ENCODE measurements at regions not wholly inside any gene's neighbourhood (a gene's known extent, or its start where the extent isn't known, plus 50 kb on each side); places are given as distances from the start of the nearest gene placed in this dataset.

GRCh38 chr3:189566550-189567130 lies 64.5 kb upstream of the TP63 start:
- no peak overlapping the region for H3K27ac ChIP-seq (ENCODE audit: low read depth)
- H3K4me3 ChIP-seq, result no peak overlapping the region
- ATAC-seq, result no peak
- no peaks in the 10 kb centered on the region for H3K9me3 Mint-ChIP-seq
- peaks cover 6% of the 10 kb centered on the region; the same call in 2 of the 3 replicates for H3K4me1 Mint-ChIP-seq
- H3K27ac Mint-ChIP-seq, result no peak overlapping the region
- H2AFZ ChIP-seq, result no peak overlapping the region
- H3K27me3 ChIP-seq (ENCODE audit: insufficient read depth), result no peaks in the 10 kb centered on the region
- H3K36me3 ChIP-seq (ENCODE audit: insufficient read depth), result no peaks in the 10 kb centered on the region
- no peak overlapping the region for H3K4me3 Mint-ChIP-seq
- no peak overlapping the region for H3K4me2 ChIP-seq
- DNase-seq (ENCODE audit: low spot score), result no peak
- 0 out of 2 replicates have a peak, but pooled peaks cover 5% of the 10 kb centered on the region for H3K9me2 ChIP-seq (ENCODE audit: insufficient read depth)
- no peaks in the 10 kb centered on the region for H3K36me3 Mint-ChIP-seq (ENCODE audit: low read depth)
- H3K4me1 ChIP-seq (ENCODE audit: insufficient read depth), result no peaks in the 10 kb centered on the region
- no peaks in the 10 kb centered on the region for H4K20me1 ChIP-seq (replicated peaks; ENCODE audit: insufficient read depth)
- no peaks in the 10 kb centered on the region for H3K79me2 ChIP-seq (replicated peaks; ENCODE audit: insufficient read depth)
- no peaks in the 10 kb centered on the region for H3F3A ChIP-seq (replicated peaks; ENCODE audit: low read depth)
- H3K27me3 Mint-ChIP-seq (ENCODE audit: insufficient read depth, low read depth, poor library complexity), result no peaks in the 10 kb centered on the region
- TF ChIP-seq NANOG (IDR thresholded peaks at IDR 0.05; ENCODE audit: borderline replicate concordance) (no peak), POLR2AphosphoS5 (IDR thresholded peaks at IDR 0.05; ENCODE audit: low read depth) (no peak), EZH2phosphoT487 (IDR thresholded peaks at IDR 0.05; ENCODE audit: unreplicated experiment) (no peak), JUNB (IDR thresholded peaks at IDR 0.05; ENCODE audit: unreplicated experiment) (no peak), ETS1 (IDR thresholded peaks at IDR 0.05) (no peak), CREB1 (CRISPR knock-in tag; IDR thresholded peaks at IDR 0.05; ENCODE audit: low read depth) (no peak), ZNF462 (CRISPR knock-in tag; IDR thresholded peaks at IDR 0.05) (no peak), STAT1 (IDR thresholded peaks at IDR 0.05; ENCODE audit: unreplicated experiment) (no peak)
- TF ChIP-seq, protein P1, sequence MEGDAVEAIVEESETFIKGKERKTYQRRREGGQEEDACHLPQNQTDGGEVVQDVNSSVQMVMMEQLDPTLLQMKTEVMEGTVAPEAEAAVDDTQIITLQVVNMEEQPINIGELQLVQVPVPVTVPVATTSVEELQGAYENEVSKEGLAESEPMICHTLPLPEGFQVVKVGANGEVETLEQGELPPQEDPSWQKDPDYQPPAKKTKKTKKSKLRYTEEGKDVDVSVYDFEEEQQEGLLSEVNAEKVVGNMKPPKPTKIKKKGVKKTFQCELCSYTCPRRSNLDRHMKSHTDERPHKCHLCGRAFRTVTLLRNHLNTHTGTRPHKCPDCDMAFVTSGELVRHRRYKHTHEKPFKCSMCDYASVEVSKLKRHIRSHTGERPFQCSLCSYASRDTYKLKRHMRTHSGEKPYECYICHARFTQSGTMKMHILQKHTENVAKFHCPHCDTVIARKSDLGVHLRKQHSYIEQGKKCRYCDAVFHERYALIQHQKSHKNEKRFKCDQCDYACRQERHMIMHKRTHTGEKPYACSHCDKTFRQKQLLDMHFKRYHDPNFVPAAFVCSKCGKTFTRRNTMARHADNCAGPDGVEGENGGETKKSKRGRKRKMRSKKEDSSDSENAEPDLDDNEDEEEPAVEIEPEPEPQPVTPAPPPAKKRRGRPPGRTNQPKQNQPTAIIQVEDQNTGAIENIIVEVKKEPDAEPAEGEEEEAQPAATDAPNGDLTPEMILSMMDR (conservative IDR thresholded peaks at IDR 0.05; ENCODE audit: low read depth in 2 of 2), result no peak
- TF ChIP-seq, protein P2, sequence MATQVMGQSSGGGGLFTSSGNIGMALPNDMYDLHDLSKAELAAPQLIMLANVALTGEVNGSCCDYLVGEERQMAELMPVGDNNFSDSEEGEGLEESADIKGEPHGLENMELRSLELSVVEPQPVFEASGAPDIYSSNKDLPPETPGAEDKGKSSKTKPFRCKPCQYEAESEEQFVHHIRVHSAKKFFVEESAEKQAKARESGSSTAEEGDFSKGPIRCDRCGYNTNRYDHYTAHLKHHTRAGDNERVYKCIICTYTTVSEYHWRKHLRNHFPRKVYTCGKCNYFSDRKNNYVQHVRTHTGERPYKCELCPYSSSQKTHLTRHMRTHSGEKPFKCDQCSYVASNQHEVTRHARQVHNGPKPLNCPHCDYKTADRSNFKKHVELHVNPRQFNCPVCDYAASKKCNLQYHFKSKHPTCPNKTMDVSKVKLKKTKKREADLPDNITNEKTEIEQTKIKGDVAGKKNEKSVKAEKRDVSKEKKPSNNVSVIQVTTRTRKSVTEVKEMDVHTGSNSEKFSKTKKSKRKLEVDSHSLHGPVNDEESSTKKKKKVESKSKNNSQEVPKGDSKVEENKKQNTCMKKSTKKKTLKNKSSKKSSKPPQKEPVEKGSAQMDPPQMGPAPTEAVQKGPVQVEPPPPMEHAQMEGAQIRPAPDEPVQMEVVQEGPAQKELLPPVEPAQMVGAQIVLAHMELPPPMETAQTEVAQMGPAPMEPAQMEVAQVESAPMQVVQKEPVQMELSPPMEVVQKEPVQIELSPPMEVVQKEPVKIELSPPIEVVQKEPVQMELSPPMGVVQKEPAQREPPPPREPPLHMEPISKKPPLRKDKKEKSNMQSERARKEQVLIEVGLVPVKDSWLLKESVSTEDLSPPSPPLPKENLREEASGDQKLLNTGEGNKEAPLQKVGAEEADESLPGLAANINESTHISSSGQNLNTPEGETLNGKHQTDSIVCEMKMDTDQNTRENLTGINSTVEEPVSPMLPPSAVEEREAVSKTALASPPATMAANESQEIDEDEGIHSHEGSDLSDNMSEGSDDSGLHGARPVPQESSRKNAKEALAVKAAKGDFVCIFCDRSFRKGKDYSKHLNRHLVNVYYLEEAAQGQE (IDR thresholded peaks at IDR 0.05; ENCODE audit: unreplicated experiment), result no peak
